Brain pericyte (primary cell): ENCODE measurements at regions not wholly inside any gene's neighbourhood (a gene's known extent, or its start where the extent isn't known, plus 50 kb on each side); places are given as distances from the start of the nearest gene placed in this dataset.
"Not testable (repeated sequence)": the region's sequence is repeated elsewhere in the genome, so short reads cannot be mapped to it uniquely, and the experiment has no call there.

Source experiments
- DNase-seq: peaks from one replicate; pipeline ENCODE4 v3.0.0-alpha.2; 2012; ENCODE audit warnings: low read depth, low spot score

- DNase-seq, result no peak
These were observed 90.3 kb upstream of the PAM start for GRCh38 chr5:102664616-102665335.

GRCh38 chr5:102666164-102666946 lies 88.8 kb upstream of the PAM start:
- DNase-seq, result no peak

GRCh38 chr5:102668220-102668932 lies 86.7 kb upstream of the PAM start:
- no peak for DNase-seq

GRCh38 chr5:102670224-102670836 lies 84.8 kb upstream of the PAM start:
- no peak for DNase-seq

- DNase-seq, result not testable (repeated sequence)
These were observed 83.9 kb upstream of the PAM start for GRCh38 chr5:102671033-102671734.

- no peak for DNase-seq
These were observed 76.6 kb upstream of the PAM start for GRCh38 chr5:102678267-102679058.

GRCh38 chr5:102681403-102681983 lies 73.6 kb upstream of the PAM start:
- peak; percentile 40 for DNase-seq

GRCh38 chr5:102682101-102682647 lies 72.9 kb upstream of the PAM start:
- DNase-seq, result no peak

GRCh38 chr5:102688076-102688475 lies 67.0 kb upstream of the PAM start:
- not testable (repeated sequence) for DNase-seq

GRCh38 chr5:102688581-102689342 lies 66.3 kb upstream of the PAM start:
- DNase-seq, result not testable (repeated sequence)

GRCh38 chr5:102690910-102691309 lies 64.2 kb upstream of the PAM start:
- no peak for DNase-seq

- no peak for DNase-seq
These were observed 63.7 kb upstream of the PAM start for GRCh38 chr5:102691434-102691833.

- DNase-seq, result no peak
These were observed 54.8 kb upstream of the PAM start for GRCh38 chr5:102700120-102700831.

- DNase-seq, result no peak
These were observed 54.2 kb upstream of the PAM start for GRCh38 chr5:102700916-102701315.

- DNase-seq, result no peak
These were observed 53.4 kb upstream of the PAM start for GRCh38 chr5:102701748-102702147.
